Keratinocyte (primary cell): ENCODE measurements at regions not wholly inside any gene's neighbourhood (a gene's known extent, or its start where the extent isn't known, plus 50 kb on each side); places are given as distances from the start of the nearest gene placed in this dataset.

Experiments
- DNase-seq: peaks from one replicate; pipeline ENCODE4 v3.0.0-alpha.2; 2011; ENCODE audit warnings: low read depth, missing footprints, low spot score
- FAIRE-seq: peaks from 2 replicates; lab custom pipeline; 2011; peaks lifted over from hg19 to GRCh38; lab: Jason Lieb, UNC
- H2AFZ ChIP-seq: 2 replicates; pipeline ENCODE4 v1.6.0; 2012; ENCODE audit warnings: low read length, control low read depth, inconsistent platforms; ENCODE audit not compliant: control insufficient read depth
- H3K27ac ChIP-seq: 2 replicates; pipeline ENCODE4 v1.5.1; 2011; ENCODE audit warnings: low read length; ENCODE audit not compliant: control insufficient read depth, insufficient read depth
- H3K27me3 ChIP-seq: 3 replicates; pipeline ENCODE4 v1.6.0; 2011; ENCODE audit warnings: low read length; ENCODE audit not compliant: control insufficient read depth, insufficient read depth; ENCODE audit errors: extremely low read depth
- H3K36me3 ChIP-seq, 2 experiments: 2 replicates in 1 of 2; 3 replicates in 1 of 2; pipeline ENCODE4 v1.5.1; 2011; ENCODE audit warnings: low read length in 2 of 2, mild to moderate bottlenecking in 1 of 2; ENCODE audit not compliant: control insufficient read depth in 2 of 2, insufficient read depth in 2 of 2; ENCODE audit errors: extremely low read depth in 1 of 2
- H3K4me1 ChIP-seq: 3 replicates; pipeline ENCODE4 v1.5.1; 2011; ENCODE audit warnings: low read length; ENCODE audit not compliant: control insufficient read depth, insufficient read depth; ENCODE audit errors: extremely low read depth
- H3K4me2 ChIP-seq: 3 replicates; pipeline ENCODE4 v1.6.0; 2011; ENCODE audit warnings: low read depth, low read length; ENCODE audit not compliant: control insufficient read depth, insufficient read depth; ENCODE audit errors: extremely low read depth
- H3K4me3 ChIP-seq, 3 experiments: fragments of 200-600 bp in 1 of 3; sonication (generic) in 1 of 3; 2 replicates in 2 of 3; 3 replicates in 1 of 3; pipeline ENCODE4 v1.5.1; 2011 to 2016; ENCODE audit warnings: low read length in 3 of 3, mild to moderate bottlenecking in 3 of 3, control low read depth in 2 of 3, inconsistent platforms in 1 of 3, low read depth in 1 of 3, mixed read lengths in 1 of 3, mixed run types in 1 of 3, moderate library complexity in 1 of 3; ENCODE audit not compliant: control insufficient read depth in 2 of 3, insufficient read depth in 2 of 3; ENCODE audit errors: extremely low read depth in 1 of 3
- H3K79me2 ChIP-seq: 2 replicates; pipeline ENCODE4 v1.6.0; 2012; ENCODE audit warnings: low read length; ENCODE audit not compliant: control insufficient read depth, insufficient read depth
- H3K9ac ChIP-seq: 3 replicates; pipeline ENCODE4 v1.6.0; 2011; ENCODE audit warnings: low read length; ENCODE audit not compliant: control insufficient read depth, insufficient read depth; ENCODE audit errors: extremely low read depth
- H3K9me1 ChIP-seq: 3 replicates; pipeline ENCODE4 v1.6.0; 2011; ENCODE audit warnings: low read length; ENCODE audit not compliant: control insufficient read depth, insufficient read depth; ENCODE audit errors: extremely low read depth
- H3K9me3 ChIP-seq: 2 replicates; pipeline ENCODE4 v1.5.1; 2012; ENCODE audit warnings: low read depth, low read length; ENCODE audit not compliant: control insufficient read depth
- H4K20me1 ChIP-seq: 3 replicates; pipeline ENCODE4 v1.6.0; 2011; ENCODE audit warnings: low read length; ENCODE audit not compliant: control insufficient read depth, insufficient read depth; ENCODE audit errors: extremely low read depth
- EZH2 ChIP-seq: IDR thresholded peaks from one replicate; pipeline ENCODE4 v1.6.1; 2012; ENCODE audit warnings: inconsistent platforms, mild to moderate bottlenecking, low read length, moderate library complexity
- dilution Hi-C: fragments of 300-500 bp; cut with MboI; formaldehyde crosslinking; loops from one replicate; pipeline ENCODE4 v1.7.0; 2020; ENCODE audit warnings: low sequenced_read_pairs; ENCODE audit not compliant: extremely low pct_ligation_motif_present
- TF ChIP-seq, protein P1 (sequence below), 3 experiments: IDR thresholded peaks in 1 of 3; conservative IDR thresholded peaks in 1 of 3; optimal IDR thresholded peaks in 1 of 3; 2 replicates in 2 of 3; 3 replicates in 1 of 3; pipeline versions ENCODE3 to v1.5.1; 2011; ENCODE audit warnings: low read length in 3 of 3, mild to moderate bottlenecking in 3 of 3, moderate library complexity in 2 of 3, control low read depth in 1 of 3, inconsistent platforms in 1 of 3; ENCODE audit not compliant: insufficient read depth in 2 of 3; ENCODE audit errors: extremely low read depth in 1 of 3

DNA sequence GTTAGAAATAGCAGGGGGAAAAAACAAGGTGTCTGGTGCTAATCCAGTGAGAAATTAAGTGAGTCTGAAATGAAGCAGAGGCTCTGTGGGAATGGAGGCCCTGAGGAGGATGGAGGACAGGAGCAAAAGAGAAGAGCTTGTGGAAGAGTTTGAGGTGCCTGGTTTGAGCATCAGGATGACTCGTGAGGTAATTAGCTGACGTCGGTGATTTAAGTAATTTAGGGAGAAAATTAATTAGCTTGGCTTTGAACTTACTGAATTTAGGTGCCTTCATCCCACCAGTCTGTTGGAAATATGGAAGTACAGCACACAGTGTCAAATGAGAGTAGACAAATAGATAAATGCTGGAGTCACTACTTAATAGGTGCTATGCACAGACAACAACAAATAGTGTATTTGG lies 103.0 kb upstream of the CDH6 start:
- H4K20me1 ChIP-seq: no peaks in the 10 kb centered on the region
- DNase-seq (no peak), FAIRE-seq (no peak)
- H3K9me1 ChIP-seq: no peaks in the 10 kb centered on the region
- H3K79me2 ChIP-seq: no peaks in the 10 kb centered on the region
- no peak overlapping the region for H3K4me3 ChIP-seq
- no peak overlapping the region for H3K9ac ChIP-seq
- H2AFZ ChIP-seq: no peak overlapping the region
- no peaks in the 10 kb centered on the region for H3K36me3 ChIP-seq
- H3K27ac ChIP-seq: no peak overlapping the region
- dilution Hi-C loops: no loop called here
- no peaks in the 10 kb centered on the region for H3K9me3 ChIP-seq
- H3K4me2 ChIP-seq: no peak overlapping the region
- no peaks in the 10 kb centered on the region for H3K4me1 ChIP-seq
- H3K27me3 ChIP-seq: no peaks in the 10 kb centered on the region
- TF ChIP-seq, protein P1, sequence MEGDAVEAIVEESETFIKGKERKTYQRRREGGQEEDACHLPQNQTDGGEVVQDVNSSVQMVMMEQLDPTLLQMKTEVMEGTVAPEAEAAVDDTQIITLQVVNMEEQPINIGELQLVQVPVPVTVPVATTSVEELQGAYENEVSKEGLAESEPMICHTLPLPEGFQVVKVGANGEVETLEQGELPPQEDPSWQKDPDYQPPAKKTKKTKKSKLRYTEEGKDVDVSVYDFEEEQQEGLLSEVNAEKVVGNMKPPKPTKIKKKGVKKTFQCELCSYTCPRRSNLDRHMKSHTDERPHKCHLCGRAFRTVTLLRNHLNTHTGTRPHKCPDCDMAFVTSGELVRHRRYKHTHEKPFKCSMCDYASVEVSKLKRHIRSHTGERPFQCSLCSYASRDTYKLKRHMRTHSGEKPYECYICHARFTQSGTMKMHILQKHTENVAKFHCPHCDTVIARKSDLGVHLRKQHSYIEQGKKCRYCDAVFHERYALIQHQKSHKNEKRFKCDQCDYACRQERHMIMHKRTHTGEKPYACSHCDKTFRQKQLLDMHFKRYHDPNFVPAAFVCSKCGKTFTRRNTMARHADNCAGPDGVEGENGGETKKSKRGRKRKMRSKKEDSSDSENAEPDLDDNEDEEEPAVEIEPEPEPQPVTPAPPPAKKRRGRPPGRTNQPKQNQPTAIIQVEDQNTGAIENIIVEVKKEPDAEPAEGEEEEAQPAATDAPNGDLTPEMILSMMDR (optimal IDR thresholded peaks at IDR 0.05 in 1 of 3, IDR thresholded peaks at IDR 0.05 in 1 of 3, conservative IDR thresholded peaks at IDR 0.05 in 1 of 3; ENCODE audit: extremely low read depth in 1 of 3, insufficient read depth in 2 of 3, low read length in 3 of 3): no peak
- no peak for TF ChIP-seq EZH2

DNA sequence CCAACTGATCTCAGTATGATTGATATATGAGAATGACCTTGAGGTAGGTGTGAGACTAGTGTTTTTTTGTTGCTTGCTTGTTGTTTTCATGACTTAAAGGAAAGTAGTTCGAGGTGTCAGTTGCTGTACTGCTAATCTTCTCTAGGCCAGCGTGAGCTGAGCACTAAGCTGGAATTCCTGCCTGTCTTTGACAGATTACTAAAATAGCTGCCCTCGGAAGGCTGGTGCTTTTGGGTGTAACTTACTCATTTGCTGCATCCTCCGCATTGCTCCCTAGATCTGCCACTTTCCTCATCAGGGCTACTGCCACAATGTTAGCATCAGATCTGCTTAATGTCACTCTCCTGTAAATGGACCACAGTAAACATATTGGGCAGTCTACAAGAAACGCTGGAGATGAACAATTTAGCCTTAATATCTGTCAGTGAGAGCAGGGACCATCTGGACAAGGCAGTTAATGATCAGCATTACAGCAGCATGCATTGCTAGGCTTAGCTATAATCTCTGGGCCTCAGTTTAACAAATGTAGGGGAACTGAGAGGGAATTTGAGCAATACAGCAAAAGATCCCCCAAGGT lies 106.6 kb upstream of the CDH6 start:
- TF ChIP-seq, protein P1 (optimal IDR thresholded peaks at IDR 0.05 in 1 of 3, IDR thresholded peaks at IDR 0.05 in 1 of 3, conservative IDR thresholded peaks at IDR 0.05 in 1 of 3; ENCODE audit: extremely low read depth in 1 of 3, insufficient read depth in 2 of 3, low read length in 3 of 3): no peak
- no peak for TF ChIP-seq EZH2

More for the DNA sequence above, 106.6 kb upstream of the CDH6 start:
- no peak for DNase-seq
- Histone ChIP-seq H3K79me2 (no peaks in the 10 kb centered on the region), H3K36me3 (no peaks in the 10 kb centered on the region), H3K4me3 (no peak overlapping the region), H3K4me2 (no peak overlapping the region), H3K27ac (no peak overlapping the region), H3K9me1 (no peaks in the 10 kb centered on the region), H3K9me3 (no peaks in the 10 kb centered on the region), H4K20me1 (no peaks in the 10 kb centered on the region), H2AFZ (no peak overlapping the region), H3K9ac (no peak overlapping the region), H3K27me3 (no peaks in the 10 kb centered on the region), H3K4me1 (no peaks in the 10 kb centered on the region)
- FAIRE-seq: no peak
- dilution Hi-C loops: no loop called here
